Neural crest cell (in vitro differentiated cells): ENCODE measurements at regions not wholly inside any gene's neighbourhood (a gene's known extent, or its start where the extent isn't known, plus 50 kb on each side); places are given as distances from the start of the nearest gene placed in this dataset.

Experiments
- DNase-seq: peaks from one replicate; pipeline ENCODE4 v3.0.0; 2021; ENCODE audit warnings: low read depth, mixed read lengths, low spot score
- H3K27ac Mint-ChIP-seq: one replicate; pipeline ENCODE4 v1.8.0; 2021; ENCODE audit warnings: mild to moderate bottlenecking, mixed read lengths; ENCODE audit not compliant: unreplicated experiment
- H3K27me3 Mint-ChIP-seq: 2 replicates; pipeline ENCODE4 v1.8.0; 2021; ENCODE audit warnings: low read depth, mild to moderate bottlenecking, mixed read lengths
- H3K36me3 Mint-ChIP-seq: 2 replicates; pipeline ENCODE4 v1.8.0; 2021; ENCODE audit warnings: low read depth, mild to moderate bottlenecking, mixed read lengths
- H3K4me1 Mint-ChIP-seq: 2 replicates; pipeline ENCODE4 v1.8.0; 2021; ENCODE audit warnings: mixed read lengths
- H3K4me3 Mint-ChIP-seq: one replicate; pipeline ENCODE4 v1.8.0; 2021; ENCODE audit warnings: mild to moderate bottlenecking, mixed read lengths
- H3K9me3 Mint-ChIP-seq: 2 replicates; pipeline ENCODE4 v1.8.0; 2021; ENCODE audit warnings: mixed read lengths
- TF ChIP-seq, protein P1 (sequence below): fragments of 200-600 bp; sonication (generic); conservative IDR thresholded peaks from 2 replicates; pipeline ENCODE4 v1.5.0; 2021; ENCODE audit warnings: antibody characterized with exemption, mild to moderate bottlenecking

DNA sequence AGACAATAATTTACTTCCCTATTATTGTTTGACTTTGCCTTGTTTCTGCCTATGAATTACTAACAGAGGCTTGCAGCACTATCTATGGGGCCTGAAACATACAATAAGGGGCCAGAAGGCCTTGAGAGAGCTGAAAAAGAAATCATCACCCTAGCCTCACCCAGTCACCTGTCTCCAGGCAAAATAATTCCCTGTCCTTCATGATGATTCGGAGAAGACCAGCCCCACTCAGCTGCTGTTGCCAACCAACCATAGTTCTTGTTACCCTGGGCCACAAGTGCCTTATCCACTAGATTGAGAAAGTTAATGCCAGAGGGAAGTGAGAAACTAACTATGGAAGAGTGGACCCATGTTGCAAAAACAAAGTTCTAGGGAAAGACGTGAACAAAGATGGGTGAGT, 97.1 kb downstream of the ARF6 start:
- Mint-ChIP-seq H3K9me3 (no peaks in the 10 kb centered on the region), H3K36me3 (no peaks in the 10 kb centered on the region), H3K4me3 (no peak overlapping the region), H3K4me1 (peaks cover 20% of the 10 kb centered on the region), H3K27me3 (no peaks in the 10 kb centered on the region), H3K27ac (no peak overlapping the region)
- TF ChIP-seq, protein P1, sequence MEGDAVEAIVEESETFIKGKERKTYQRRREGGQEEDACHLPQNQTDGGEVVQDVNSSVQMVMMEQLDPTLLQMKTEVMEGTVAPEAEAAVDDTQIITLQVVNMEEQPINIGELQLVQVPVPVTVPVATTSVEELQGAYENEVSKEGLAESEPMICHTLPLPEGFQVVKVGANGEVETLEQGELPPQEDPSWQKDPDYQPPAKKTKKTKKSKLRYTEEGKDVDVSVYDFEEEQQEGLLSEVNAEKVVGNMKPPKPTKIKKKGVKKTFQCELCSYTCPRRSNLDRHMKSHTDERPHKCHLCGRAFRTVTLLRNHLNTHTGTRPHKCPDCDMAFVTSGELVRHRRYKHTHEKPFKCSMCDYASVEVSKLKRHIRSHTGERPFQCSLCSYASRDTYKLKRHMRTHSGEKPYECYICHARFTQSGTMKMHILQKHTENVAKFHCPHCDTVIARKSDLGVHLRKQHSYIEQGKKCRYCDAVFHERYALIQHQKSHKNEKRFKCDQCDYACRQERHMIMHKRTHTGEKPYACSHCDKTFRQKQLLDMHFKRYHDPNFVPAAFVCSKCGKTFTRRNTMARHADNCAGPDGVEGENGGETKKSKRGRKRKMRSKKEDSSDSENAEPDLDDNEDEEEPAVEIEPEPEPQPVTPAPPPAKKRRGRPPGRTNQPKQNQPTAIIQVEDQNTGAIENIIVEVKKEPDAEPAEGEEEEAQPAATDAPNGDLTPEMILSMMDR, result no peak
- no peak for DNase-seq

DNA sequence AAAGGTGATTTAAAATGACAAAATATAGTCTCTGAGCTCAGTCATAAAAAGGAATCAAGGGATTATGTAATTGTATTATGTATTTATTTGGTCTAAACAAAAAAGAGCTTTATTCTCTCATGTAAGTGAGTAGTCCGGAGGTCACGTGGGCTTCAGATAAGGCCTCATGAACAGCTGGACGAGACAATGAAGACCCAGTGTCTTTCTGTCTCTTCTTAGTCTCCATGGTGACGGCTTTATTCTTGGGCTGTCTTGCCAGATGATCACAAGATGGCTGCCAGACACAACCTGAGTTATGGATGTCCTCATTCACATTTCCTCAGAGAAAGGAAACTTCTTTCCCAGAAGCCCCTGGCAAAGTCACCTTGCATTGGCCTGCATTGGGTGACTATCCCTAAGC, 98.6 kb downstream of the ARF6 start:
- no peaks in the 10 kb centered on the region for H3K36me3 Mint-ChIP-seq
- TF ChIP-seq, protein P1, result no peak
- no peaks in the 10 kb centered on the region for H3K9me3 Mint-ChIP-seq
- DNase-seq, result no peak
- H3K4me1 Mint-ChIP-seq, result peaks cover 20% of the 10 kb centered on the region
- H3K4me3 Mint-ChIP-seq, result no peak overlapping the region
- H3K27ac Mint-ChIP-seq, result peak overlapping the region; percentile 77
- no peaks in the 10 kb centered on the region for H3K27me3 Mint-ChIP-seq

DNA sequence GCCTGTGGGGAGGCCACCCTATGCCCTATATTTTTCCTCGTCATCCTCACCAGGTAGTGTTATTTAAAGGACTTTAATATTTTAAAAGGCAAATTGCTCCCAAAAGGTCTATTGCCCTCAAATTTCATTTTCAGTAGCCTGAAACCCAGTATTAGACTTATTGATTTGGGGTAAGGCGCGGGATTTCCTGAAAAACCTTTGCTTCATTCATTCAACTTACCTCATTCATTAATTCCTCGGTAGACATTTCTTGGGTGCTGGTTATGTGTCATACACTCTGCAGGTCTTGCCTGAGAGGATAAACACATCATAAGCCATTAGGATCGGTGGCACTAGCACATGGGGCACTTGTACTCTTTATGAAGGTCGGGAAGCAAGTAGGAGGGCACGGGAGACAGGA, 99.2 kb downstream of the ARF6 start:
- Mint-ChIP-seq H3K9me3 (no peaks in the 10 kb centered on the region), H3K4me1 (peaks cover 20% of the 10 kb centered on the region), H3K4me3 (no peak overlapping the region), H3K27ac (no peak overlapping the region), H3K36me3 (no peaks in the 10 kb centered on the region), H3K27me3 (no peaks in the 10 kb centered on the region)
- no peak for DNase-seq
- TF ChIP-seq, protein P1, result no peak

DNA sequence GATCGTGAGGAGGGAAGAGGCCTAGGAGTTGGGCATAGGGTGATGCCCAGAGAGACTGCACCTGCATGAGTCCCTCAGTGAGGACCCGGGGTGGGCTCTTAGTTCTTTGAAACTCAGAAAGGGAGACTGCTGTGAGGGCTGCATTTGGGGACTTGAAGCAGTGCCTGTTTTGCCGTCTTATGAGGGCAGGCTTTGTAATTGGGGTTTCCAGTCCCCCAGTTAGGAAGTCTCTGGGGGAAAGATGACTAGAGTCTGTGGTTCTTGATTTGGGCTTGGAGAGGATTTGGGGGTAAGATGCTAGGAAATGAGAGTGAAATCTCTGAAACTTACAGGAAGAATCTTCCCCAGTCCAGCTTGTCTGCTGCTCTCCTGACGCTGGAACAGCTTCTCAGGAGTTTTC, 99.6 kb downstream of the ARF6 start:
- no peak for DNase-seq
- H3K27ac Mint-ChIP-seq, result no peak overlapping the region
- no peaks in the 10 kb centered on the region for H3K36me3 Mint-ChIP-seq
- H3K27me3 Mint-ChIP-seq, result no peaks in the 10 kb centered on the region
- no peaks in the 10 kb centered on the region for H3K9me3 Mint-ChIP-seq
- no peak overlapping the region for H3K4me3 Mint-ChIP-seq
- TF ChIP-seq, protein P1, result no peak
- H3K4me1 Mint-ChIP-seq, result peaks cover 20% of the 10 kb centered on the region

DNA sequence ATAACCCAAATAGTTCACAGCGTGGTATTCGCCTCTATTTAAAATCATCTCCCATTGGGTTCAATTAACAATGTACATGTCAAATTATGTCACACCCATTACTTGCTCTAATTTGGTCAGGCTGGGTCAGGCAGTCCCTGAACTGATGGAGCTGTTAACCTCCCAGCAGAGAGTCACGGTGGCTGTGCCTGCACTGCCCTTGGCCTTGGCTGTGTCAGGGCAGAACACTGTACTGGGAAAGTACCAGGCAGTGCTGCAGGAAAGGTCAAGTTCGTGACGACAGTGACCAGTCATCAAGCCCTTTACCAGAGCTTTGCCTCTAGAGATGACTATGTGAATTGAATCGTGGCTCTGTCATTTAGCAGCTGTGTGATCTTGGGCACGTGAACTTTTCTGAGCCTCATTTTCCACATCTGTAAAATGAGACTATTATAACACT, 100.0 kb downstream of the ARF6 start:
- Mint-ChIP-seq H3K4me3 (no peak overlapping the region), H3K27ac (peak overlapping the region; percentile 75), H3K27me3 (no peaks in the 10 kb centered on the region), H3K9me3 (no peaks in the 10 kb centered on the region), H3K4me1 (peaks cover 20% of the 10 kb centered on the region), H3K36me3 (no peaks in the 10 kb centered on the region)
- TF ChIP-seq, protein P1, result no peak
- no peak for DNase-seq

DNA sequence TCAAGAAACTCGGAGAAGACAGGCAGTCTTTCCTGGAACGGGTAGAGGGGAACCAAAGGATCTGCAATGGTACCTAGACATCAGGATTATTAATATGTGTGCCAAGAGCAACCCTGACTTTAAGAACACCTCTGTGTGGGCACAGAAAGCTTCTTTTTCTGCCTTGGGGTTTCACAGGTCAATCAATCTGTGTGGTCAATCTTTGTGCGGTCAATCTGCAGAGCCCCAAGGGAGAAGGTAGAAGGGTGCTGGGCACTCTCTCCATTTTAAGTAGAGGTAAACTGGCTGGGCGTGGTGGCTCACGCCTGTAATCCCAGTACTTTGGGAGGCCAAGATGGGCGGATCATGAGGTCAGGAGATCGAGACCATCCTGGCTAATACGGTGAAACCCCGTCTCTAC, 100.7 kb downstream of the ARF6 start:
- Mint-ChIP-seq H3K4me1 (peaks cover 20% of the 10 kb centered on the region), H3K4me3 (no peak overlapping the region), H3K27ac (no peak overlapping the region), H3K36me3 (no peaks in the 10 kb centered on the region), H3K9me3 (no peaks in the 10 kb centered on the region), H3K27me3 (no peaks in the 10 kb centered on the region)
- no peak for DNase-seq
- TF ChIP-seq, protein P1, result no peak
